ENCODE measurements at regions not wholly inside any gene's neighbourhood (a gene's known extent, or its start where the extent isn't known, plus 50 kb on each side); places are given as distances from the start of the nearest gene placed in this dataset.

GRCh38 chr6:74311431-74311830 is 615.4 kb downstream of the CD109 start:
- no peaks in the 10 kb centered on the region for H3K36me3 ChIP-seq
- H3K27ac ChIP-seq, result no peak overlapping the region
- no peak overlapping the region for H3K4me3 ChIP-seq
- DNase-seq (ENCODE audit: extremely low spot score in 2 of 2), result no peak
- TF ChIP-seq POLR2A (IDR thresholded peaks at IDR 0.05), result no peak
- TF ChIP-seq CTCF (IDR thresholded peaks at IDR 0.05), result no peak
- no peak for TF ChIP-seq POLR2AphosphoS5 (IDR thresholded peaks at IDR 0.05; ENCODE audit: insufficient read depth in 1 of 2, low read depth in 1 of 2)
- intact Hi-C loops (cut with DNase I), result no loop called here
- no peaks in the 10 kb centered on the region for H3K9me3 ChIP-seq
- no peaks in the 10 kb centered on the region for H3K27me3 ChIP-seq
- no peaks in the 10 kb centered on the region for H3K4me1 ChIP-seq

GRCh38 chr6:74289884-74290283 is 593.9 kb downstream of the CD109 start:
- Histone ChIP-seq H3K27ac (no peak overlapping the region), H3K27me3 (no peaks in the 10 kb centered on the region)
- intact Hi-C loops (cut with DNase I), result no loop called here

DNA sequence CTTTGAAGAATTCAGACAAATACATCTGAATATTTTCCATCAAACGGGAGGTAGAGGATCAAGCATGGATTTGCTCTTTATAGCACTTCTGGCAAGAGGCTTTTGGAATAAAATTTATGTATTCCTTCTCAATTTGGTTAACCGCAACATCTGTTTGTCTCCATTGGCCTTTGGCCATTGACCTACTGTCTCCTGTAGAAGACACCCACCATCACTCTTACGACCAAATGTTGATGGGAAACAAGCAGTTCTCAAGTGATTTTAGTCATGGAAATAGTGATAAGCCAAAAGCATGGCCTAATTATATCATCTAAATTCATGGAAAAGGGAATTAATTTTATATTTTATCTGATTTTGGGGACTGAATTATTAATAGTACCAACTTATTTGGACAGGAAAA is 591.9 kb downstream of the CD109 start:
- Histone ChIP-seq H3K4me1 (no peaks in the 10 kb centered on the region), H3K4me3 (no peak overlapping the region), H3K27me3 (no peaks in the 10 kb centered on the region), H3K36me3 (no peaks in the 10 kb centered on the region), H3K9me3 (no peaks in the 10 kb centered on the region), H3K27ac (no peak overlapping the region)
- intact Hi-C loops (cut with DNase I), result no loop called here
- TF ChIP-seq POLR2AphosphoS5 (IDR thresholded peaks at IDR 0.05; ENCODE audit: insufficient read depth in 1 of 2, low read depth in 1 of 2) (no peak), CTCF (IDR thresholded peaks at IDR 0.05) (no peak), POLR2A (IDR thresholded peaks at IDR 0.05) (no peak)
- no peak for DNase-seq (ENCODE audit: extremely low spot score in 2 of 2)

More at GRCh38 chr6:74289884-74290283, 593.9 kb downstream of the CD109 start:
- DNase-seq (ENCODE audit: extremely low spot score in 2 of 2), result no peak
- TF ChIP-seq CTCF (IDR thresholded peaks at IDR 0.05), result no peak
- no peak for TF ChIP-seq POLR2AphosphoS5 (IDR thresholded peaks at IDR 0.05; ENCODE audit: insufficient read depth in 1 of 2, low read depth in 1 of 2)
- TF ChIP-seq POLR2A (IDR thresholded peaks at IDR 0.05), result no peak
- H3K36me3 ChIP-seq, result no peaks in the 10 kb centered on the region
- no peaks in the 10 kb centered on the region for H3K9me3 ChIP-seq
- H3K4me3 ChIP-seq, result no peak overlapping the region
- no peaks in the 10 kb centered on the region for H3K4me1 ChIP-seq

GRCh38 chr6:74287441-74287840 is 591.4 kb downstream of the CD109 start:
- no peak for DNase-seq (ENCODE audit: extremely low spot score in 2 of 2)
- Histone ChIP-seq H3K4me3 (no peak overlapping the region), H3K4me1 (no peaks in the 10 kb centered on the region), H3K27me3 (no peaks in the 10 kb centered on the region), H3K36me3 (no peaks in the 10 kb centered on the region), H3K9me3 (no peaks in the 10 kb centered on the region), H3K27ac (no peak overlapping the region)
- TF ChIP-seq POLR2A (IDR thresholded peaks at IDR 0.05) (no peak), POLR2AphosphoS5 (IDR thresholded peaks at IDR 0.05; ENCODE audit: insufficient read depth in 1 of 2, low read depth in 1 of 2) (no peak), CTCF (IDR thresholded peaks at IDR 0.05) (no peak)
- intact Hi-C loops (cut with DNase I), result no loop called here

DNA sequence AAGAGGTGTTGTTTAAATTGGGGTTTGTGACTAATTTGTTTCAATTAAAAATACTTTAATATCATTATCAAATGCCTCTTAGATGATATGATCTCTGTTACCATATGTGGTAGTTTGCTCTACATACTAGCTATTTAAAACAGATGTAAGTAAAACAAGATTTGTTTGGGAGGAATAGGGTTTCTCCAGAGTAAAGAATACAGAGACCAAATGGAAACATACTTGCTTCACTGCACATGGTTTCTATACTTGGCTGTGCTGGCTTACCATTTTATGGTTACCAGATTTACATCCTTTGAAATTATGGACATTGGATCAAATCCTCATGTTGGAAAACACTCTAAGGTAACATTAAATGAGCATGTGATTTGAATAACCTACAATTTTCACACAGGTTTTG is 588.3 kb downstream of the CD109 start:
- intact Hi-C loops (cut with DNase I), result no loop called here
- Histone ChIP-seq H3K4me1 (no peaks in the 10 kb centered on the region), H3K4me3 (no peak overlapping the region), H3K27me3 (no peaks in the 10 kb centered on the region), H3K9me3 (no peaks in the 10 kb centered on the region), H3K36me3 (no peaks in the 10 kb centered on the region), H3K27ac (no peak overlapping the region)
- no peak for DNase-seq (ENCODE audit: extremely low spot score in 2 of 2)
- no peak for TF ChIP-seq CTCF (IDR thresholded peaks at IDR 0.05)
- no peak for TF ChIP-seq POLR2AphosphoS5 (IDR thresholded peaks at IDR 0.05; ENCODE audit: insufficient read depth in 1 of 2, low read depth in 1 of 2)
- no peak for TF ChIP-seq POLR2A (IDR thresholded peaks at IDR 0.05)

All from vagina (tissue), 2 donors.